ENCODE measurements at regions not wholly inside any gene's neighbourhood (a gene's known extent, or its start where the extent isn't known, plus 50 kb on each side); places are given as distances from the start of the nearest gene placed in this dataset.
"Not testable (repeated sequence)": the region's sequence is repeated elsewhere in the genome, so short reads cannot be mapped to it uniquely, and the experiment has no call there.

DNA sequence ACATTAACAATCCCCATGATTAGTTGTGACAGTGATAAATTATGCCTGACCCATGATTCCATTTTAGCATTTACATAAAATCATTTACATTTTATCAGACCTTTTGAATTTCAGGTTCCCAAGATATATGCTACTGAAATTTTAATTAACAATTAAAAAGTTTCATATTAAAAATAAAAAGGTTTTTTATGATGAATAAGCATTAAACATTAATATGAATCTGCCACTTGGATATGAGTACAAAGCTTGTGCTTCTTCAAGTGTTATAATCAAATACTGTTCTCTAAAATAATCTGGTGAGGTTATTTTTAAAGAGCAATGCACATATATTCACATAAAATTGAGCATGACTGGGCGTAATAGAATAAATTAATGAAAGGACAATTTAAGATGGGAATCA, 1218.0 kb downstream of the CNTNAP5 start:
- no peak for TF ChIP-seq POLR2A (IDR thresholded peaks at IDR 0.05)
- TF ChIP-seq, protein P1, sequence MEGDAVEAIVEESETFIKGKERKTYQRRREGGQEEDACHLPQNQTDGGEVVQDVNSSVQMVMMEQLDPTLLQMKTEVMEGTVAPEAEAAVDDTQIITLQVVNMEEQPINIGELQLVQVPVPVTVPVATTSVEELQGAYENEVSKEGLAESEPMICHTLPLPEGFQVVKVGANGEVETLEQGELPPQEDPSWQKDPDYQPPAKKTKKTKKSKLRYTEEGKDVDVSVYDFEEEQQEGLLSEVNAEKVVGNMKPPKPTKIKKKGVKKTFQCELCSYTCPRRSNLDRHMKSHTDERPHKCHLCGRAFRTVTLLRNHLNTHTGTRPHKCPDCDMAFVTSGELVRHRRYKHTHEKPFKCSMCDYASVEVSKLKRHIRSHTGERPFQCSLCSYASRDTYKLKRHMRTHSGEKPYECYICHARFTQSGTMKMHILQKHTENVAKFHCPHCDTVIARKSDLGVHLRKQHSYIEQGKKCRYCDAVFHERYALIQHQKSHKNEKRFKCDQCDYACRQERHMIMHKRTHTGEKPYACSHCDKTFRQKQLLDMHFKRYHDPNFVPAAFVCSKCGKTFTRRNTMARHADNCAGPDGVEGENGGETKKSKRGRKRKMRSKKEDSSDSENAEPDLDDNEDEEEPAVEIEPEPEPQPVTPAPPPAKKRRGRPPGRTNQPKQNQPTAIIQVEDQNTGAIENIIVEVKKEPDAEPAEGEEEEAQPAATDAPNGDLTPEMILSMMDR (IDR thresholded peaks at IDR 0.05), result no peak
- DNase-seq, result no peak
- intact Hi-C loops (cut with DNase I; ENCODE audit: low total_unique reads), result no loop called here
- no peaks in the 10 kb centered on the region for H3K27me3 ChIP-seq
- no peaks in the 10 kb centered on the region for H3K36me3 ChIP-seq (ENCODE audit: low read depth, missing control alignments)
- no peak overlapping the region for H3K27ac ChIP-seq
- no peaks in the 10 kb centered on the region for H3K4me1 ChIP-seq
- no peaks in the 10 kb centered on the region for H3K9me3 ChIP-seq
- 68 to 93% methylated on average over 1 of the region's 1 CpG for WGBS, 2 donors
- H3K4me3 ChIP-seq, result no peak overlapping the region

DNA sequence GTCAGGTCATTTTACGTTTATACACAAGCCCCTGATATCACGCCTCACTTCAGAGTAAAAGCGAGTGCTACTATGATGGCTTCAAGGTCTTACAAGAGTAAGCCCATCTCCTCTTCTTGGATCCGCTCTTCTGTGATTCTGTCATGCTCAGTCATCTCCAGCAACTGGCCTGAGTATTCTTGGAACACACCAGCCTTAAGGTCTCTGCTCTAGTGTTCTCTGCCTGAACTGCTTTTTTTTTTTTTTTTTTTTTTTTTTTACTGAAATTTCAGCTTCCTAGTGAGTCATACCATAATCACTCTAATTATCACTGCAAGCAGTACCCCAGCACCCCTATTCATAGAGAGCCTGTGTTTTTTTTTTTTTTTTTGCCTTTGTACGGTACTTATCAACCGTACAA, 1228.9 kb downstream of the CNTNAP5 start:
- TF ChIP-seq POLR2A (IDR thresholded peaks at IDR 0.05), result no peak
- TF ChIP-seq, protein P1 (IDR thresholded peaks at IDR 0.05), result no peak
- intact Hi-C loops (cut with DNase I; ENCODE audit: low total_unique reads), result no loop called here
- H3K27ac ChIP-seq, result no peak overlapping the region
- WGBS, 2 donors, result 87 to 88% methylated on average over 6 of the region's 6 CpGs
- no peaks in the 10 kb centered on the region for H3K9me3 ChIP-seq
- no peak overlapping the region for H3K4me3 ChIP-seq
- no peaks in the 10 kb centered on the region for H3K36me3 ChIP-seq (ENCODE audit: low read depth, missing control alignments)
- no peaks in the 10 kb centered on the region for H3K27me3 ChIP-seq
- no peak for DNase-seq
- no peaks in the 10 kb centered on the region for H3K4me1 ChIP-seq

DNA sequence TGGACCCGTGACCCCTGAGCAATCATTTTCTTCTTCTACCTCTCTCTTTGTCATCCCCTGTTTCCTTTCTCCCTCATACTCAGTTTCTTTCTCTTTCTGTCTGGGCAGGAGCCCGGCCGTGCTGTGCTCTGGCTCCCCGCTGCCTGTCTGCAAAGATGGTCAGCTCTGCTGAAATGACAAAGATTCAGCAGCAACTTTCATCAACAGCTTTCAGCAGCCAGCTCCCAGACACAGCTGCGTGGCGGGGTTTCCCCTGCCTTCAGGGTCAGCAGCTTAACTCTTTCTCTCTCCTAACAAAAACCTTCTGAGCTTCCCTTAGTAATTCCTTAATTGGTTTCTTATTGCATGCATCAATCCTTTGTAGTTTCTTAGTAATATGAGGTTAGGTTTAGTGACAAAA, 1234.4 kb downstream of the CNTNAP5 start:
- 58 to 68% methylated on average over 6 of the region's 6 CpGs for WGBS, 2 donors
- no peak overlapping the region for H3K4me3 ChIP-seq
- TF ChIP-seq, protein P1 (IDR thresholded peaks at IDR 0.05), result no peak
- TF ChIP-seq POLR2A (IDR thresholded peaks at IDR 0.05), result no peak
- no peaks in the 10 kb centered on the region for H3K9me3 ChIP-seq
- no peaks in the 10 kb centered on the region for H3K36me3 ChIP-seq (ENCODE audit: low read depth, missing control alignments)
- intact Hi-C loops (cut with DNase I; ENCODE audit: low total_unique reads), result no loop called here
- H3K27me3 ChIP-seq, result no peaks in the 10 kb centered on the region
- no peaks in the 10 kb centered on the region for H3K4me1 ChIP-seq
- H3K27ac ChIP-seq, result no peak overlapping the region
- DNase-seq, result no peak

DNA sequence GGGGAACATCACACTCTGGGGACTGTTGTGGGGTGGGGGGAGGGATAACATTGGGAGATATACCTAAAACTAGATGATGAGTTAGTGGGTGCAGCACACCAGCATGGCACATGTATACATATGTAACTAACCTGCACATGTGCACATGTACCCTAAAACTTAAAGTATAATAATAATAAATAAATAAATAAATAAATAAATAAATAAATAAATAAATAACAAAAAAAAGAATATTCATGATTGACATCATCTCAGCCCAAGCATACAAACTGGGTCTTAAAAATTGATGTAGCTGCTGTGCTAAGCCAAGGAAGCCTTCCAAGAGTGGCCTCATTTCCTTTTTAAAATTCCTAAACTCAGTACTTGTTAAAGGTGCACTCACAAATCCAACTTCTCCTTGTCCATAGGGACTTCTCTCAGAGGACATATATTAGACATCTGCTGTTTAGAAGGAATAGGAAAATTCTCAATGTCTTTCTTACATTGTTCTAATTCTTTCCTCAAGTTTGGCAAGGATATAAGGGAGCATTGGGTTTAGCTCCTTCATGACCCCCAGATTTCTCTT, 1235.4 kb downstream of the CNTNAP5 start:
- H3K27me3 ChIP-seq; H3K9me3 ChIP-seq; H3K4me1 ChIP-seq; H3K27ac ChIP-seq; DNase-seq; intact Hi-C loops (cut with DNase I; ENCODE audit: low total_unique reads); H3K4me3 ChIP-seq; H3K36me3 ChIP-seq (ENCODE audit: low read depth, missing control alignments): not testable (repeated sequence)

DNA sequence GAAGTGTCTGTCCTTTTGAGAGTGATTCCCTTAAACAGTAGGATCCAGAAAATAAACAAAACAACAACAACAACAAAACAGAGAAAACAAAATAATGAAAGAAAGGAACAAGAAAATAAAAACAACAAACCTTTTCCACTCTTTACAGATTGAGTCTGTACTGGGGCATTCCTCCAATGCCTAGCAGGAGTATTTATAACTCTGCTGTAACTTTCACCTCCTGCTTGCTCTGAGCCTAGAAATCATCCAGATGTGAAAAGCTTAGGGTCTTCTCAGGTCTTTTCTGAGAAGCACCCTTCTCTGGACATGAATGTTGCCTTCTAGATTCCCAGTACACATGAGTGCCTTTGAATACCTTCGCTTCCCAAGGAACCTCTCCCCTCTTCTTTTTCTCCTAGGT, 1239.4 kb downstream of the CNTNAP5 start:
- Histone ChIP-seq H3K4me3 (no peak overlapping the region), H3K9me3 (no peaks in the 10 kb centered on the region), H3K4me1 (no peaks in the 10 kb centered on the region), H3K27me3 (no peaks in the 10 kb centered on the region), H3K36me3 (ENCODE audit: low read depth, missing control alignments) (no peaks in the 10 kb centered on the region), H3K27ac (no peak overlapping the region)
- no peak for TF ChIP-seq POLR2A (IDR thresholded peaks at IDR 0.05)
- TF ChIP-seq, protein P1 (IDR thresholded peaks at IDR 0.05), result no peak
- DNase-seq, result no peak
- intact Hi-C loops (cut with DNase I; ENCODE audit: low total_unique reads), result no loop called here
- whole genome bisulfite sequencing, 2 donors, result 92 to 100% methylated on average over 1 of the region's 1 CpG
